ENCODE measurements at regions not wholly inside any gene's neighbourhood (a gene's known extent, or its start where the extent isn't known, plus 50 kb on each side); places are given as distances from the start of the nearest gene placed in this dataset.

GRCh38 chr6:98136333-98136732, 698.0 kb upstream of the POU3F2 start:
- TF ChIP-seq POLR2A (IDR thresholded peaks at IDR 0.05) (no peak), CTCF (IDR thresholded peaks at IDR 0.05) (no peak)
